HepG2 (cell line): ENCODE measurements at regions not wholly inside any gene's neighbourhood (a gene's known extent, or its start where the extent isn't known, plus 50 kb on each side); places are given as distances from the start of the nearest gene placed in this dataset.
A peak's percentile ranks its signal among the peaks of the same experiment; 100 is the strongest.

Experiments
- HNF4A ChIP-seq: sonication (generic); formaldehyde crosslinking; IDR thresholded peaks from 2 replicates; pipeline ENCODE4 v1.4.0; 2020; ENCODE audit warnings: missing genetic modification reagents
- MAF1 ChIP-seq: sonication (generic); formaldehyde crosslinking; IDR thresholded peaks from 2 replicates; pipeline ENCODE4 v1.5.0; 2020; ENCODE audit warnings: missing genetic modification reagents, borderline replicate concordance
- ZNF644 ChIP-seq: IDR thresholded peaks from 2 replicates; pipeline ENCODE4 v1.6.1; 2016; ENCODE audit warnings: low read depth
- ZNF766 ChIP-seq: sonication (generic); formaldehyde crosslinking; IDR thresholded peaks from 2 replicates; pipeline ENCODE4 v1.5.0; 2020; ENCODE audit warnings: missing genetic modification reagents, borderline replicate concordance
- TF ChIP-seq, protein P1 (sequence below), 2 experiments: fragments of 450-650 bp in 1 of 2; sonication (generic) in 1 of 2; formaldehyde crosslinking in 1 of 2; IDR thresholded peaks; 2 replicates each; pipeline versions ENCODE4 v1.6.1 to v1.8.0; 2016 to 2022; ENCODE audit warnings: antibody characterized with exemption in 1 of 2, mild to moderate bottlenecking in 1 of 2, missing genetic modification reagents in 1 of 2
- TF ChIP-seq, protein P2 (sequence below): sonication (generic); formaldehyde crosslinking; IDR thresholded peaks from 2 replicates; pipeline ENCODE4 v1.4.0; 2020; ENCODE audit warnings: low read depth, mild to moderate bottlenecking, missing genetic modification reagents

DNA sequence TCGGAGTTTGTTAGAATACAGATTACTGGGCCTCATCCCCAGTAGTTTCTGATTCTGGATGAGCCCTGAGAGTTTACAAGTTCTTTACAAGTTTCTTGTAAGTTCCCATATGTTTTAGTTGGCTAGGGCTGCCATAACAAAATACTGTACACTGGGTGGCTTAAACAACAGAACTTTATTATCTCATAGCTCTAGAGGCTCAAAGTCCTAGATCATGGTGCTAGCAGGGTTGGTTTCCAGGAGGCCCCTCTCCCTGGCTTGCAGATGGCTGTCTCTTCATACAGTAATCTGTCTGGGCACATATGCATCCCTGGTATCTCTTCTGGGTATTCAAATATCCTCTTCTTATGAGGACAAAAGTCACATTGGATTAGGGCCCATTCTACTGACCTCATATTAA is 167.2 kb downstream of the KLF5 start (continued):
- TF ChIP-seq, protein P1, sequence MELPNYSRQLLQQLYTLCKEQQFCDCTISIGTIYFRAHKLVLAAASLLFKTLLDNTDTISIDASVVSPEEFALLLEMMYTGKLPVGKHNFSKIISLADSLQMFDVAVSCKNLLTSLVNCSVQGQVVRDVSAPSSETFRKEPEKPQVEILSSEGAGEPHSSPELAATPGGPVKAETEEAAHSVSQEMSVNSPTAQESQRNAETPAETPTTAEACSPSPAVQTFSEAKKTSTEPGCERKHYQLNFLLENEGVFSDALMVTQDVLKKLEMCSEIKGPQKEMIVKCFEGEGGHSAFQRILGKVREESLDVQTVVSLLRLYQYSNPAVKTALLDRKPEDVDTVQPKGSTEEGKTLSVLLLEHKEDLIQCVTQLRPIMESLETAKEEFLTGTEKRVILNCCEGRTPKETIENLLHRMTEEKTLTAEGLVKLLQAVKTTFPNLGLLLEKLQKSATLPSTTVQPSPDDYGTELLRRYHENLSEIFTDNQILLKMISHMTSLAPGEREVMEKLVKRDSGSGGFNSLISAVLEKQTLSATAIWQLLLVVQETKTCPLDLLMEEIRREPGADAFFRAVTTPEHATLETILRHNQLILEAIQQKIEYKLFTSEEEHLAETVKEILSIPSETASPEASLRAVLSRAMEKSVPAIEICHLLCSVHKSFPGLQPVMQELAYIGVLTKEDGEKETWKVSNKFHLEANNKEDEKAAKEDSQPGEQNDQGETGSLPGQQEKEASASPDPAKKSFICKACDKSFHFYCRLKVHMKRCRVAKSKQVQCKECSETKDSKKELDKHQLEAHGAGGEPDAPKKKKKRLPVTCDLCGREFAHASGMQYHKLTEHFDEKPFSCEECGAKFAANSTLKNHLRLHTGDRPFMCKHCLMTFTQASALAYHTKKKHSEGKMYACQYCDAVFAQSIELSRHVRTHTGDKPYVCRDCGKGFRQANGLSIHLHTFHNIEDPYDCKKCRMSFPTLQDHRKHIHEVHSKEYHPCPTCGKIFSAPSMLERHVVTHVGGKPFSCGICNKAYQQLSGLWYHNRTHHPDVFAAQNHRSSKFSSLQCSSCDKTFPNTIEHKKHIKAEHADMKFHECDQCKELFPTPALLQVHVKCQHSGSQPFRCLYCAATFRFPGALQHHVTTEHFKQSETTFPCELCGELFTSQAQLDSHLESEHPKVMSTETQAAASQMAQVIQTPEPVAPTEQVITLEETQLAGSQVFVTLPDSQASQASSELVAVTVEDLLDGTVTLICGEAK (IDR thresholded peaks at IDR 0.05) = no peak
- TF ChIP-seq, protein P1 (CRISPR knock-in tag; IDR thresholded peaks at IDR 0.05) = peak; percentile 24; the same call in 1 of the 2 replicates
- TF ChIP-seq ZNF644 (CRISPR knock-in tag) = peak; percentile 71; the same call in 1 of the 2 replicates
- TF ChIP-seq, protein P2, sequence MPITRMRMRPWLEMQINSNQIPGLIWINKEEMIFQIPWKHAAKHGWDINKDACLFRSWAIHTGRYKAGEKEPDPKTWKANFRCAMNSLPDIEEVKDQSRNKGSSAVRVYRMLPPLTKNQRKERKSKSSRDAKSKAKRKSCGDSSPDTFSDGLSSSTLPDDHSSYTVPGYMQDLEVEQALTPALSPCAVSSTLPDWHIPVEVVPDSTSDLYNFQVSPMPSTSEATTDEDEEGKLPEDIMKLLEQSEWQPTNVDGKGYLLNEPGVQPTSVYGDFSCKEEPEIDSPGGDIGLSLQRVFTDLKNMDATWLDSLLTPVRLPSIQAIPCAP (CRISPR knock-in tag) = no peak
- no peak for TF ChIP-seq MAF1 (CRISPR knock-in tag)
- TF ChIP-seq ZNF766 (CRISPR knock-in tag) = no peak
- peak; percentile 19; the same call in 1 of the 2 replicates for TF ChIP-seq HNF4A (CRISPR knock-in tag)
